Neural progenitor cell (in vitro differentiated cells): ENCODE measurements at regions not wholly inside any gene's neighbourhood (a gene's known extent, or its start where the extent isn't known, plus 50 kb on each side); places are given as distances from the start of the nearest gene placed in this dataset.
A peak's percentile ranks its signal among the peaks of the same experiment; 100 is the strongest.

Source experiments
- DNase-seq: peaks from one replicate; pipeline ENCODE4 v3.0.0-alpha.2; 2016; ENCODE audit warnings: low spot score
- H2AFZ ChIP-seq: fragments of 200-600 bp; sonication (generic); replicated peaks from 2 replicates; pipeline ENCODE4 v1.6.1; 2016; ENCODE audit warnings: antibody characterized with exemption
- H3F3A ChIP-seq: fragments of 200-600 bp; sonication (generic); 2 replicates; pipeline ENCODE4 v1.6.1; 2016; ENCODE audit warnings: antibody characterized with exemption, low read depth
- H3K27ac ChIP-seq: fragments of 200-600 bp; sonication (generic); 2 replicates; pipeline ENCODE4 v1.5.1; 2016; ENCODE audit warnings: mild to moderate bottlenecking
- H3K27me3 ChIP-seq: fragments of 200-600 bp; sonication (generic); 2 replicates; pipeline ENCODE4 v1.6.1; 2016; ENCODE audit warnings: mild to moderate bottlenecking, moderate library complexity
- H3K36me3 ChIP-seq: fragments of 200-600 bp; sonication (generic); 2 replicates; pipeline ENCODE4 v1.5.1; 2016
- H3K4me1 ChIP-seq: fragments of 200-600 bp; sonication (generic); 2 replicates; pipeline ENCODE4 v1.6.1; 2016; ENCODE audit warnings: mixed run types
- H3K4me2 ChIP-seq: fragments of 200-600 bp; sonication (generic); 2 replicates; pipeline ENCODE4 v1.6.1; 2016
- H3K4me3 ChIP-seq: fragments of 200-600 bp; sonication (generic); 2 replicates; pipeline ENCODE4 v1.5.1; 2016
- H3K79me2 ChIP-seq: fragments of 200-600 bp; sonication (generic); 2 replicates; pipeline ENCODE4 v1.6.1; 2016; ENCODE audit warnings: low read depth
- H3K9ac ChIP-seq: fragments of 200-600 bp; sonication (generic); 2 replicates; pipeline ENCODE4 v1.6.1; 2016
- H3K9me3 ChIP-seq: fragments of 200-600 bp; sonication (generic); 2 replicates; pipeline ENCODE4 v1.5.1; 2016; ENCODE audit warnings: low read depth
- H4K20me1 ChIP-seq: fragments of 200-600 bp; sonication (generic); 2 replicates; pipeline ENCODE4 v1.6.1; 2016; ENCODE audit warnings: low read depth
- H3K27ac Mint-ChIP-seq: 3 replicates; pipeline ENCODE4 v1.8.0; 2021; ENCODE audit warnings: mixed read lengths
- H3K27me3 Mint-ChIP-seq: 2 replicates; pipeline ENCODE4 v1.8.0; 2022; ENCODE audit warnings: low read depth, mild to moderate bottlenecking, inconsistent platforms, moderate library complexity, mixed read lengths; ENCODE audit not compliant: insufficient read depth
- H3K36me3 Mint-ChIP-seq: 3 replicates; pipeline ENCODE4 v1.8.0; 2021; ENCODE audit warnings: mixed read lengths
- H3K4me1 Mint-ChIP-seq: 3 replicates; pipeline ENCODE4 v1.8.0; 2021; ENCODE audit warnings: mixed read lengths
- H3K4me3 Mint-ChIP-seq: 3 replicates; pipeline ENCODE4 v1.8.0; 2021; ENCODE audit warnings: mild to moderate bottlenecking, moderate library complexity, mixed read lengths
- H3K9me3 Mint-ChIP-seq: 3 replicates; pipeline ENCODE4 v1.8.0; 2020; ENCODE audit warnings: mixed read lengths
- EZH2 ChIP-seq: fragments of 200-600 bp; sonication (generic); IDR thresholded peaks from 2 replicates; pipeline ENCODE4 v1.6.1; 2017; ENCODE audit warnings: antibody characterized with exemption, mild to moderate bottlenecking, moderate library complexity
- EZH2phosphoT487 ChIP-seq: fragments of 200-600 bp; sonication (generic); IDR thresholded peaks from 2 replicates; pipeline ENCODE4 v1.6.1; 2017; ENCODE audit warnings: antibody characterized with exemption
- TF ChIP-seq, protein P1 (sequence below): fragments of 200-600 bp; sonication (generic); IDR thresholded peaks from 2 replicates; pipeline ENCODE4 v1.5.1; 2017; ENCODE audit warnings: antibody characterized with exemption, mild to moderate bottlenecking

DNA sequence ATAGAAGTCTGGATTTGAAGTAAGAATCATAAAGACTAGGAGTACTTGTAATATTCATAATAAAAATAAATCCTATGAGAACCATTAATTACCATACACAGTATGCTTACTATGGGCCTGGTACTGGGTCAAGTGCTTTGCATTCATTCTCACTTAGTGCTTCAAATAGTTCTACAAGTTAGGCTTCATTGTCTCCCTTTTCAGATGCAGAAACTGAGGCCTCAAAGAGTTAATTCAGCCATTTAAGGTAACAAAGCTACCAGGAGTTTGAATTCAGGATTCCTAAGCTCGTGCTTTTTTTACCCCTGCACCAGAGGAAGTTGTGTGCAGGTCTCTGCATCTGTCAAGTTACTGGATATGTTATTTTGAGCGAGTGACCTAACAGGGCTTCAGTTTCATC is 1098.4 kb upstream of the EEF2KMT start:
- H3K4me1 Mint-ChIP-seq, result peaks cover 13% of the 10 kb centered on the region
- H3K27ac ChIP-seq, result no peak overlapping the region
- no peak overlapping the region for H3K27ac Mint-ChIP-seq
- no peaks in the 10 kb centered on the region for H3K79me2 ChIP-seq
- H4K20me1 ChIP-seq, result peaks cover 10% of the 10 kb centered on the region
- no peak overlapping the region for H3K9ac ChIP-seq
- DNase-seq, result peak; percentile 5
- peak overlapping the region; percentile 32 for H3K4me2 ChIP-seq
- H3K9me3 Mint-ChIP-seq, result no peaks in the 10 kb centered on the region
- H3K27me3 ChIP-seq, result no peaks in the 10 kb centered on the region
- TF ChIP-seq EZH2 (no peak), EZH2phosphoT487 (no peak)
- TF ChIP-seq, protein P1, sequence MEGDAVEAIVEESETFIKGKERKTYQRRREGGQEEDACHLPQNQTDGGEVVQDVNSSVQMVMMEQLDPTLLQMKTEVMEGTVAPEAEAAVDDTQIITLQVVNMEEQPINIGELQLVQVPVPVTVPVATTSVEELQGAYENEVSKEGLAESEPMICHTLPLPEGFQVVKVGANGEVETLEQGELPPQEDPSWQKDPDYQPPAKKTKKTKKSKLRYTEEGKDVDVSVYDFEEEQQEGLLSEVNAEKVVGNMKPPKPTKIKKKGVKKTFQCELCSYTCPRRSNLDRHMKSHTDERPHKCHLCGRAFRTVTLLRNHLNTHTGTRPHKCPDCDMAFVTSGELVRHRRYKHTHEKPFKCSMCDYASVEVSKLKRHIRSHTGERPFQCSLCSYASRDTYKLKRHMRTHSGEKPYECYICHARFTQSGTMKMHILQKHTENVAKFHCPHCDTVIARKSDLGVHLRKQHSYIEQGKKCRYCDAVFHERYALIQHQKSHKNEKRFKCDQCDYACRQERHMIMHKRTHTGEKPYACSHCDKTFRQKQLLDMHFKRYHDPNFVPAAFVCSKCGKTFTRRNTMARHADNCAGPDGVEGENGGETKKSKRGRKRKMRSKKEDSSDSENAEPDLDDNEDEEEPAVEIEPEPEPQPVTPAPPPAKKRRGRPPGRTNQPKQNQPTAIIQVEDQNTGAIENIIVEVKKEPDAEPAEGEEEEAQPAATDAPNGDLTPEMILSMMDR, result no peak
- H3K4me3 ChIP-seq, result no peak overlapping the region
- H3K27me3 Mint-ChIP-seq, result no peaks in the 10 kb centered on the region
- peaks cover 6% of the 10 kb centered on the region for H3F3A ChIP-seq
- H3K4me1 ChIP-seq, result peaks cover 18% of the 10 kb centered on the region
- no peak overlapping the region for H3K4me3 Mint-ChIP-seq
- no peak overlapping the region for H2AFZ ChIP-seq
- H3K9me3 ChIP-seq, result no peaks in the 10 kb centered on the region
- H3K36me3 ChIP-seq, result no peaks in the 10 kb centered on the region
- peaks cover 2% of the 10 kb centered on the region for H3K36me3 Mint-ChIP-seq

DNA sequence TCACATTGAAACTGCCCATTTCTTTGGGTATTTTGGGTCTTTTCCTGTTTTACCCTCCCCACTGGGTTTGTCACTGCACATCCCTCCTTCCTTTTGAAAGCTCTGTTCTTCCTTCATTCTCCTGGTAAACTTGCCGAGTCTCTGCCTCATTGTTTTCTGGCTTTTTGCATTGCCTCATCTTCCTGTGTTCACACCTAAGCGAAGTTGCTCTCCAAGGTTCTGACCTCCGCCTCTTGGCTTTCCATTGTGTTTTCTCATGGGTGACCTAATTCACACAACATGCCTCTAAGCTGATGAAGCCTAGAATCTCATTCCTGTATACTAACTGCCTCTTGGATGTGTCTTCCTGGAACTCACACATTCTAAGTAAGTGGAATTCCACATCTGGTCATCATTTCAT is 1096.1 kb upstream of the EEF2KMT start:
- Histone ChIP-seq H4K20me1 (peaks cover 10% of the 10 kb centered on the region), H3K9ac (no peak overlapping the region), H3K4me3 (no peak overlapping the region), H3K4me2 (peak overlapping the region; percentile 38), H3K4me1 (peaks cover 18% of the 10 kb centered on the region), H3K79me2 (no peaks in the 10 kb centered on the region), H3K36me3 (no peaks in the 10 kb centered on the region), H3K9me3 (no peaks in the 10 kb centered on the region), H3K27ac (no peak overlapping the region), H3F3A (peaks cover 6% of the 10 kb centered on the region), H3K27me3 (no peaks in the 10 kb centered on the region), H2AFZ (no peak overlapping the region)
- Mint-ChIP-seq H3K4me3 (no peak overlapping the region), H3K27me3 (no peaks in the 10 kb centered on the region), H3K27ac (no peak overlapping the region), H3K36me3 (peaks cover 2% of the 10 kb centered on the region), H3K9me3 (no peaks in the 10 kb centered on the region), H3K4me1 (peaks cover 13% of the 10 kb centered on the region)
- DNase-seq, result peak; percentile 89
- TF ChIP-seq EZH2 (no peak), EZH2phosphoT487 (no peak)
- TF ChIP-seq, protein P1, result no peak

DNA sequence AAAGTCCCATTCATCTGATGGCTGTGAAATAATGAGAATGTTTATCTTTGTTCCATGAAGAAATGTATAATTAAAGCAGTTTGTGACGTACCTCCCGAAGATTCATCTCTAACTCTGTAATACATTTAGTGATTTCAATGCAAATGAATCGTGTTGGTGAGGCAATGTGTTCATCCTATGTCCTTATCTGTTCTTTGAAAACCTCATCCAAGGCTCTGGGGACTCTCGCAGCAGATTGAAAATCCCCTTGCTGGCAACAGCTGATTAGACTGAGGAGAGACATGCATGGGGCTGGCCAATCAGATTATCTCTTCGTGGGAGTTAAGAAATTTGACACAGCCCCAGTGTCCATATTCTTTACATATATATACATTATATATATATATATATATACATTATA is 1095.4 kb upstream of the EEF2KMT start:
- Histone ChIP-seq H3K27me3 (no peaks in the 10 kb centered on the region), H3K79me2 (no peaks in the 10 kb centered on the region), H3K4me1 (peaks cover 18% of the 10 kb centered on the region), H3K36me3 (no peaks in the 10 kb centered on the region), H3K9ac (no peak overlapping the region), H3K27ac (no peak overlapping the region), H4K20me1 (peaks cover 10% of the 10 kb centered on the region), H2AFZ (no peak overlapping the region), H3K4me2 (no peak overlapping the region), H3F3A (peaks cover 6% of the 10 kb centered on the region), H3K4me3 (no peak overlapping the region), H3K9me3 (no peaks in the 10 kb centered on the region)
- Mint-ChIP-seq H3K36me3 (peaks cover 2% of the 10 kb centered on the region), H3K27ac (no peak overlapping the region), H3K4me1 (peaks cover 8% of the 10 kb centered on the region), H3K27me3 (no peaks in the 10 kb centered on the region), H3K4me3 (no peak overlapping the region), H3K9me3 (no peaks in the 10 kb centered on the region)
- TF ChIP-seq, protein P1, result no peak
- TF ChIP-seq EZH2 (no peak), EZH2phosphoT487 (no peak)
- no peak for DNase-seq
